NCI-H1694 treated with DMSO at 0.1 percent for 48 hours (cell line): ENCODE measurements at regions not wholly inside any gene's neighbourhood (a gene's known extent, or its start where the extent isn't known, plus 50 kb on each side); places are given as distances from the start of the nearest gene placed in this dataset.

Source experiments
- DNase-seq: peaks from one replicate; lab custom pipeline; 2025; lab: John Stamatoyannopoulos, UW

DNA sequence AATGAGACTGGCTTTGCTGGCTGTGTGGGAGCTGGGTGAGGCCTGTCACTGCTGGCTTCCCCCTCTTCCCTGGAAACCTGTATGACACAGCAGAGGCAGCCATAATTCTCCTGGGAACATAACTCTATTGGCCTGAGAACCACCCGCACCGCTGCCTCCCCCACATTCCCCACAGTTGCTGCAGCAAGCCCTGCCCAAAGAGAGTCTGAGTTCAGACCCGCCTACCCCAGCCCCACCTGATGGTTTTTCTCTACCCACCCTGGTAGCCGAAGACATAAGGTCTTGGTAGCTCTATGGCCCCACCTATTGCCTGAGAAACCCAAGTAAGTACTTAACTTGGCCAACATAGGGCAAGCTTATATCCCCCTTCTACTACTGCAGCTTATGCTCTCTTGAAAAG, 174.8 kb downstream of the C11orf91 start:
- no peak for DNase-seq

DNA sequence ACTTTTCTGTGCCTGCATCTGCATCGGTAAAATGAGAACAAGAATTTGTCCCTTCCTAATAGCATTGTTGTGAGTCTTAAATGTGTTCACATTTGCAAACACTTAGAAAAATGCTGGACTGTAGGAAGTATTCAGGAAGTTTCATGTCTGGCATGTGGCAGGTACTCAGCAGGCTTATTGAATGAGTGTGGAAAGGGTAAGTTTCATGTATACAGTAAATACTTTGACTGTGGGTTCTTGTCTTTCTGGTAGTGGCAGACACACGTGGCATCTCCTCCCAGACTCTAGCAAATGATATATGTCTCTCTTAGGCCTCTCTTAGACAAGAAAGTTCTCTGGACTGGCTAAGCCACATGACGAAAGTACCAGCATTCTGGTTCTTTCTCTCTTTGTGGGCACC, 179.2 kb downstream of the C11orf91 start:
- DNase-seq: no peak

DNA sequence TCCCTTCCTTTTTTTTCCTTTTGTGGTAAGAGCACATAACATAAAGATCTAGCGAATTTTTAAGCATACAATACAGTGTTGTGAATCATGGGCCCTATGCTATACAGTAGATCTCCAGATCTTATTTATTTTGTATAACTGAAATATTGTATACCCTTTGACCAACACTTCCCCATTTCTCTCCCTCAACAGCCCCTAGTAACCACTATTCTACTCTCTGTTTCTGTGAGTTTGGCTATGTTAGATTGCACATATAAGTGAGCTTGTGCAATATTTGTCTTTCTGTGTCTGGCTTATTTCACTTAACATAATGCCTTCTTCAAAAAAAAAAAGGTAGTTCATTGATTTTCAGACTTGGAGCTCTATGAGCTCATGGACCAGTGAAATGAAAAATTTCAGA, 180.5 kb downstream of the C11orf91 start:
- no peak for DNase-seq

DNA sequence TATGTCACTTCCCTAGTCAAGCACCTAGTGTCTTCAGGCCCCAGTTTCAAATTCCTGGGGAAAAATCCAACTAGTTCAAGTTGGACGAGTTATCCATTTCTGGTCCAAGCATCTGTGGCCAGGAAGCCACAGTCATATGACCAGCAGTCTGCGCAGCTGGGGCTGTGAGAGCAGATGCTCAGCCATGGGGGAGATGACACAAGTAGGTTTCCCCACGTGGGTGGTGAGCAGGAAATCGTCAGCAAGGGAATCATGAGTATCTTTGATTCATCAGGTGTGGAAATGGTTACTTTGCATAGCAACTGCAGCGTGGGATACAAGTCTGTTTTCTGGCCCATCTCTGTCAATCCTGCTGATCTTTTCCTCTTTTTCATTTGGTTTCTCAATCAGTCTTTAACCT, 185.3 kb downstream of the C11orf91 start:
- DNase-seq: no peak

DNA sequence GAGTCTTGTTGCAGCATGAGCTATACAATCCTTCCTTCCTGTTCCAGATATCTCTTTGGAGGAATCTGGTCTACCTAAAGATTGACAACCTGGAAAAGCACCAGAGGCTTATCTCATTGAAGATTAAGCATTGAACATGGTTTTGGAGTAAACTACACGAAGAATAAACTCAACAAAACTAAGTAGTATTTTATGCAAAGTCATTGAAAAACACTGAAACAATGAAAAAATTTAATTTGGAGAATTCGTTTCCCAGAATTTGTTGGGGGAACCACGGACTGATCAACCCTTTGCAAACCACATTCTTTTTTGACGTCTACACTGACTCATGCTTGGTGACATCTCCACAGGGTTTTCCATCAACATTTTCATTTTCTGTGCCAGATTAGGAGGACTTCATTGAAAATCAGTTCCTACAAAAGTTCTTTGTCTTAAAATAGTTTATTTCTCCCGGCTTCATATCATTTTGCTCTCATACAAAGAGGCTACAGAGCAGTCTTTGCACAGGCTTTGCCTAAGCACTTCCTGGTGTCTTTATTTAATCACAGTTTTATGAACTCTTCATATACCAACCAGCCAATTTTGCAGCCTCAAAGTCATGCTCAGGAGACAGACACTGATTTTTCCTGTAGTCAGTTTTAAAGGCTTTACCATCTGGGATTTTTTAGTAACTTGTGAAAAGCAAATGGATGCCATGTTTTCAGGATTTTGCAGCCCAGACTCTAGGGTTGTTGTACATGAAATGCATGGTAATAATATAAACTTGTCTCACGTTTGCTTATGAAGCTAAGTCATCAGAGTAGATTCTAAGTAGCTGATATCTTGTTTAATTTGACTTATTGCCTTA, 186.3 kb downstream of the C11orf91 start:
- no peak for DNase-seq

DNA sequence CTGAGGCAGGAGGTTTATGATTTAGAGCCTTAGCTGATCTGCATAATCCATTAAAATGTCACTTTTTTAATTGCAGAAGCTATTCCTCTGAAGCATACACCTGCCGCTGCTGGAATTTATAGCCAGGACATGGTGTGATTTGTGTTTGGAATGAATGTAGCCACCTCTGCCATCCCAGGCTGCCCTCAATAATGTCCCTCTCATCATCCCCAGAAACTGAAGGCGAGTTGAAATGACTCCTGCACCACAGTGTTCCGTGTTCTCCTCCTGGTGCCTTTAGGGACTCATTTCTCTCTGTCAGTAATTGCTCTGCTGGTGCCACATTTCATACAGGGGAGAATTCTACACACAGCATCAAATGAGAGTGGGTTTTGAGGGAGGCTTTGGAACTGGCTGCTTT, 191.0 kb downstream of the C11orf91 start:
- no peak for DNase-seq

DNA sequence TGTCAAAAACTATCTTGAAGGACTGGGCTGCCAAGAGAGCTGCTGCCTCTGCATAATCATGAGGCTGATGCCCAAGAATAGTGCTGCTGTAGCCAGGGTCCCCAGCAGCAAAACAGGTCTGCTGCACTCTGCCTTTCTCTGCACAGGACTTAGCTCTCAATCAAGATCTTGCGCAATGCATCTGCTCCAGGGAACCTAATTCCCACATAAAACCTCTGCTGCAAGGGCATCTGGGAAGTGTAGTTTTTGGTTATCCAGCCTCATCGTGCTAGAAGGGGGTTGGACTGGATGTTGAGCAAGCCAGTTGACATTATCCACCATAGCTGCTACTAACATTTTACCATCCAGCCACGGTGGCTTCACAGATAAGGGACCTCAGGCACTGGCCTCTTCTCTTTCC, 192.7 kb downstream of the C11orf91 start:
- DNase-seq: no peak

DNA sequence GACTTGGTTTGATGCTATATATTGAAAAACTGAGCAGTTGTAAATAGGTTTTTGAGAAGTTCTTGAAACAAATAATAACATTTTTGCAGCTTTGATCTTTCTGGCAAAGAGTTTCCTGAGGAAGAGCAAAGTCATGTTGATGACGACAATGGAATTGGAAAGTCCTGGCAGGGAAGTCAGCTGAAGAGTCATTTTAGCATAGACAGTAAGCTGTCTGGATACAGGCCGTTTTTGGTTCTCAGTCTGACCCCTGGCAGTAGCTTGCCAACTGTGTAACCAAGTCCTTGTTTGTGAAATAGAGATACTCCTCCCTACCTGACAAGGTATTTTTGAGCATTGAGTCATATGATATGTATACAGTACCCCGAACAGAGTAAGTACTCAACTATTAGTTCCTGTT, 193.3 kb downstream of the C11orf91 start:
- no peak for DNase-seq

DNA sequence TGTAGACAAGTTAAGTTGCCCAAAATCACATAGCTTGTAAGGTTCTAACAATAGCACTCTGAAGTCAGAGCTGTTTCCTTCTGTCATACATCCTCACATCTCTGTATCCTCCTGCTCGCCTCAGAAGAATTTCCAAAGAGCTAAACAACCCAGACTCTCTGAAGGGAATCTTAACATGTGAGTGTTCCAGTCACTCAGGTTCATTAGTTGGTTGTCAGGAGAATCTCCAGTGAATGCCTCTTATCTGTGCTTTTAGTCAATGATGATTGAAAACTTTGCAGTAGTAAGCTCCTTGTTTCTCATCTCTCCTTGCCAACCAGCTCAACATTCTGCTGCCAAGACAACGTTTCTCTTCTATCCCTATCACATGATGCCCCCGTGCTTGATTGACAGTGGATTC, 195.5 kb downstream of the C11orf91 start:
- no peak for DNase-seq

DNA sequence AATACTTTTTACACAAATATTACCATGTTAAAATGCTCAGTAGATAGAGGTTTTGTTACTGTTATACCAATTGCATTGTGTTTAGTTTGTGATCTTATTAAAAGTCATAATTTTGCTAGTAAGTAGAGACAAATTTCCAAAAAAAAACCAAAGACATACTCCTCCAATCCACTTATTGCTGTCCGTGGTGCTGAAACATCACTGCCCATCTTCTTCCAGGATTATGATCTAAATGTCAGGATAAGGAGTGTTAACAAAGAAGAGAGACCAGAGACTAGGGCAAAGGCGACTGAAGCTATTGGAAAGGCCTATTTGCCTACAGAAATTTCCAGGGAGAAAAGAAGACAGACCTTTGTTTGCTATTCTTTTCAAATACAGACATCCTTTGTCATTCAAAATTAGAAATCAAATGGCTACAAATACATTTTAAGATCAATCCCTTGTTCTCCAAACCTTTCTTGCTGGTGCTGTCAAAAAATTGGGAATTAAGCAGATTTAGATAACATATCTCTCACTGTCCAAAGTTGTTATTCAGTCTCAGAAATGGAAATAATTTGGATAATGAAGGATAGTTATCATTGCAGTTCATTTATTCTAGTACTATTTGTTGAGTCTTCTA, 199.7 kb downstream of the C11orf91 start:
- DNase-seq: no peak

DNA sequence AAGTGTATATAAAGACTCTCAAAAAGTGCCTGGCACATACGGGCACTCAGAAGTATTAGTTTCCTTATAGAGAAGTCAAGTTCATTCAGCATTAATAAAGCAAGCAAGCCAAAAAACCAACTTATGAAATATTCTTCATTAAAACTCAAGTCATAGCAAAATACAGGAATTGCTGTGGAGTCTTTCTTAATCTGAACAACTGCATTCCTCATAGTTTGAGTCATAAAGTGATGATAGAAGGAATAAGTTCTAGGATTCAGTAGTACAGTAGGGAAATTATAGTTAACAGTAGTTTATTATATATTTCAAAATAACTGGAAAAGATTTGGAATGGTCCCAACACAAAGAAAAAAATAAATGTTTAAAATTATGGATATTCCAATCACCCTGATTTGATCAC, 200.3 kb downstream of the C11orf91 start:
- DNase-seq: no peak

DNA sequence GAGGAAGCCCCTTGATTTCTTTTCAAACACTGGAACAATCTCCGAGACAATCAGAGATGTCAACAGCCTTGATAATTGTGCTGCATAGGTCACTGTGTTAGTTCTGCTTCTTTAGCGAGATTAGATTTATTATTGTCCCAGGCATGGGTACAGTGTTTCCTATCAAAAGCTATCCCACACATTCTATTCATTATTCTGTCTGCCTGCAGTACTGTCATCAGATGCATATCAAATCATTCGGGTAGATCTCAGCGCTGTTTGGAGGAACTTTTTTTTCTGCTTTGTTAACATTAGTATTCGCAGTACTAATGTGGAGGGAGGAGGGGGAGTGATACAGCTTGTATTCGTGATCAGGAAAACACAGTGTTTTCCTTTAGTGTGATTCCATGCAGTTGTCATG, 208.0 kb downstream of the C11orf91 start:
- no peak for DNase-seq

DNA sequence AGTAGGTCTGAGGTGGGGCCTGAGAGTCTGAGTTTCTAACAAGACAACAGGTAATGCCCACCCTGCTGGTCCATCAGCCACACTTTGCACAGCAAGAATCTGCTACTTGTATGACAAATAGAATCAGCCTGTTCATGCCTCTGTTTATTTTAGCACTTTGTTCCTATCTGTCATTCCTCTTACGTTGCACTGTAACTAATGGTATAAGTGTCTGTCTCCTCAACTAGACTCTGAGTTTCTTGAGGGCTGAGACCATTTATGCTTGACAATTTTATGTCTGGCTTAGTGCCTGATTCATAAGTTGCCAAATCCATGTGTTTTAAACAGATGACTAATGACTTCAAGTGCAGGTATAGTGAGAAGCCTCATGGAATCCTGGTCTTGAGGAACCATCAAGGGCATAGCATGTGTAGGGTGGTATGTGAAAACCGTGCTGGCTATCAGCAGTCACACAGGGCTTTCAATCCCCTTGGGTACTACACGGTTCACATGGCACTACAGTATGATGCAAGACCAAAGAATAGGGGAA, 209.7 kb downstream of the C11orf91 start:
- no peak for DNase-seq

DNA sequence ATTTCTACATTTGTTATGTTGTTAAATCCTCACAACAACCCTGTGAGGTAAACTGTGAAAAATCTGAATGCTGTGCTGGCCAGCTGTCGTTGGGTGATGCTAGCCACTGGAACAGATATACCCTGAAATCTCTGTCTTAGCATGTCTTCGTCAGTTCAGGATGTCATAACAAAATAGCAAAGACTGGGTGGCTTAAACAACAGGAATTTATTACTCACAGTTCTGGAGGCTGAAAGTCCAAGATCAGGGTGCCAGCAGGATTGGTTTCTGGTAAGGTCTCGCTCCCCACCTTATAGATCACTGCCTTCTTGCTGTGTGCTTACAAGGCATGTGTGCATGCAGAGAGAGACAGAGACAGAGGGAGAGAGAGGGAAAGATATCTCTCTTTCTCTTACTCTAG, 211.7 kb downstream of the C11orf91 start:
- DNase-seq: no peak

DNA sequence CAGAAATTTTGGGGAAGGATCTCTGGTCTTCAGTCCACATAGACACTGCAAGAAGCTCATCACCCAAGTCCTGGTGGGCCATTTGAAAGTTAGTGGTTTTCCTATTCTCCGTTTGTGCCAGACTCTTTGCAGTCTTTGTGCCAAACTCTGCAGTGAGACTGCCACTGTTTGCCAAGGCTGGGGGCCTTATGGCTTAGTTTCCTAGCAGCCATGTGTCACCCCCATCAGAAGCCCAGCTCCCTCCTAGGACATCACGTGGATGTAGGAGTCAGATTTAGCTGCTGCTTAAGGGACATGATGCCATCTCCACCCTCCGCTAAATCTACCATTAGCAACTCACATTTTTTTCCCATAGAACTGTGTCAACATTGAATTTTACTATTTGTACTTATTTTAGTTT, 220.0 kb downstream of the C11orf91 start:
- DNase-seq: no peak

DNA sequence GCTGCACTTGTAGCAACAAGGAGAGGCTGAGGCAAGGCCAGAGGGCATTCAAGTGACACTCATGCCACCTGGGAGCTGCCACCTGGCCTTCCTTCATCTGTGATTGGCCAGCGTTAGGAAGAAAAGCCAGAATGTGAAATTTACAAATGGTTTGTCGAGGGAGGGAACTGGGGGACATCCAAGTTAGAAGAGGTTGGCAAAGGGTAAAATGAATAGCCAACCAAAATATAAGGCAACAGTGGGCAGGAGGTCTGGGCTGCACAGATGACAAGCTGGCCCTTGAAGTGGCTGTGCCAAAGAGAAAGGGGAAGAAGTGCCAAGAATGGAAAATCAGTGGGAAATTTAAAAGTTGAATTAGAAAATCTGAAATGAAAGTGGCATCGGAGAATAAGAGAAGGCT, 221.4 kb downstream of the C11orf91 start:
- no peak for DNase-seq

DNA sequence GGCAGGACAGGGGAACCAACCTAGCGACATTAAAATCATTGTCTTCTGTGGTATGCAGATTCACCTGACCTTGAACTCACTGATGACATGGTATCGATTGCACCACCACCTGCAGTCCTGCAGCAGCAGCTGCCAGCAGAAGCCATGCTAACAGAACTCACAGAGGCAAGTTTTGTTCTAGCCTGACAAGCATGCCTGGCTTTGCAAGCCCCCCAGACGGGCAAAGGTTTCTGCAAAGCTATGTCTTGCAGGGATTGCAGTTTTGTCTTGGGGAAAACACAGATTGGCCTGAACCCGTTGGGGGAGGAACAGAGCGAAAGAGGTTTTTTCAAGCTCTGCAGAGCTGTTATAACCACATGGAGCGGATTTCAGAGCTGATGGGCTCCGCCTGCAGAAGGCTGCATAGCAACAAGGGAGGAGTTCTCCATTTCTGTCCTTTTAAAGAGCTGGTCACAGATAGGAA, 221.0 kb downstream of the HIPK3 start:
- peak; percentile 56 for DNase-seq

DNA sequence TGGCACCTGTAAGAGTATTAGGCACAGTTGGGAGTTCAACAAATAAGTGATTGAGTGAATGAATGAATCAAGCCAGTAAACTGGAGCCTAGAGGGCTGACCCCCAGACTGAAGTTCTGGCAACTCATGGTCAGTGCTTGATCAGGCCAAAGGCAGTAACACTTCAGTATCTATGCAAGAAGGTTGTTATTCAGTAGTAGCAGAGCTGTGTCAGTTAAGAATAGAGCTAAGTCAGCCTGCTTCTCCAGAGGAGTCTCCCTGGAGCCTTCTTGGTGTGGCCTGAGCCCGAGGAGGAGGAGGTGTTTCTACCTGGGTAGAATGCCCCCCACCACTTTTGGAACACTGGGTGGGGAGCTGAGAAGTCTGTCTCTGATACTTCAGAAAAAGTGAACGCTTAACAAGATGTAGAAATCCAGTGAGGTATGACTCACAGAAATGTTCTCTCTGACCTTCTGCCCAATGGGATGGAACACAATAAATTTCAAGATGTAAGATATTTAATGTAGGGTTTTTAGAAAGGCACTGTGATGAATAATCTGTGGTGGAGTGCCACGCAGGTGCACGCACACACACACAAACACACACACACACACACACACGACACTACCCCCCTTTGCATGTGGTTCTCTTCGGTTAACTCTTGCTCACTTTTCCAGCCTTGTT, 219.9 kb downstream of the HIPK3 start:
- DNase-seq: no peak

DNA sequence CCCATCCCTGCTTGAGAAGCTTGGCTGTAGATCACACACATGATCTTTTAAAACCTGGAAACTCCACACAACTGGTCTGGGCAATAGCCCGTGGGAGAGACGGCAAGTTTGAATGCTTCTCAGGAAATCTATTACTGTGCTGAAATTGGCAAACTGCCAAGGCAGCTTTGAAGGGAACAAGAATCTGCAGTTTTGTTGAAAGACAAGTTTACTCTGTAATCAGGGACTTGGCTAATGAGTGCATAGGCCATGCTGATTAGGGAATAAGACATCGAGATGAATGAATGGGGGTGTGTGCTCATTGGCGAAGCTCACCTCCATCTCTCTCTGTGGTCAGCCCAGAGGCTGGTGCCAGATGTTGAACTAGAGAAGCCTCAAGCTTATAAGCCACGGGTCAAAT, 218.8 kb downstream of the HIPK3 start:
- DNase-seq: peak; percentile 12

DNA sequence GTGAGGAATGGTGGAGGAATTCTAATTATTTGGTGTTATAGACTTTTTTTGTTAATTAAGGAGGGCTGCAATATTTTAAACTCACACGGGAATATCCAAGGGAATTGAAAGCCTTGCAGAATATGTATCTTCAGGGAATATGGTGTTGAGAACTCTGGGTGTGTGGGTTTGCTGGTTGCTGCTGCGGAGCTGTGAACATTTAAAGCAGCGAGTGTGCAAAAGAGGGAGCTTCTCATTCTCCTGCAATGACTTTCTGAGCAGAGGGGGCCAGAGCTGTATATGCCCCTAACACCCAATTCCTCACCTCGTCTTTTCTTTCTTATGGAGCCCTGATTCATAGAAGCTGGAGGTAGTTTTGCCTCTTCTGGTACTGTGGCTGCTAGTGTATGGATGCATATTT, 217.7 kb downstream of the HIPK3 start:
- DNase-seq: no peak

DNA sequence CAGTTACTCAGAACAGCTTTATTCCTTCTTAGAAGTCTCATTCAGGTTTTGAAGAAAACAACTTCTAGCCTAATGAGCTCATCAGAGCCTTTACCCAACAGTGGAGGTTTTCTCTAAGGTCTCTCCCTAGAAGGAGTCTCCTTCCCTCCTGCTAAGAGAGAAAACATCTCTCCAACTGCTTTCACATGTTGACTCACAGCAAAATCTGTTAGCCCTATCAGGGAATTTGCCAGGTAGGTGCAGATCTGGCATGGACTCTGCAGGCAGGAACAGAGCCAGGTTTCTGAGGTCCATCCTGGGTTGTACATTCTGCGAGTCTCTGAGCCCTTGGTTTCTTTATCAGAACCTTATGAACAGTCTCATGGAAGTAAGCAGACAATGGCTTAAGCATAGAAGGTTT, 214.4 kb downstream of the HIPK3 start:
- no peak for DNase-seq

DNA sequence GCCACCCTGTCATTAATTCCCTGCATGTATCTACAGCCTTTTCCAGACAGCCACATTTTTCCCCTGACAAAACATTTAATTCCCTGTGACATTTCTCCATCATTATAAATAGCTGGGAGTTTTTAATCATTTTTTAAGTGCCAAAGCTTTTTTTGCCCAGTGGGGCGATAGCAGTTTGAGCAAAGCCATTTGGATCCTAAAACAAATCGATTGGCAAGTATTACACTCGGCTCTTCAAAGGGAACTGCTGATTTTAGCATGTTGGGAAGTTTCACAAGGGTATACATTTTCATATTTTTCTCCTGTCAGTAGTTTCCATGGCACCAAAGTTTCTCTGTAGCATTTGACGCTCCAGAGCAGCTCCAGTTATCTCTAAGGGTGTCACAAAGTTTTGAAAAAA, 210.8 kb downstream of the HIPK3 start:
- no peak for DNase-seq

DNA sequence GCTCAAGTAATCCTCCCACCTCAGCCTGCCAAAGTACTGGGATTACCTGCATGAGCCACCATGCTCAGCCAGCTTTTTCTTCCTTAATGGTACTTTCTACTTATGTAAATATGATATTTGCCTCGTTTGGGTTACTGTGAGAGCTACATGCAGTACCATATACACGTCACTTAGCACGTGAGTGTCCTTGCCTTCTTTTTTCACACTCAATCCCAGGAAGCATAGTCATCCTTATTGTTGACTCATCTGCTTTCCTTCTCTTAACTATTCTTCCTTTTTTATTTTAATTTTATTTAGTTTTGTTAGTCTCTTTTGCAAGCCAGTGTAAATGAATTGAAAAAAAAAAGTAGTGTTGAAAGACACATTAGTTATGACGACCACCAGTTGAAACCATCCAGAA, 205.9 kb downstream of the HIPK3 start:
- no peak for DNase-seq
